ENCODE measurements at regions not wholly inside any gene's neighbourhood (a gene's known extent, or its start where the extent isn't known, plus 50 kb on each side); places are given as distances from the start of the nearest gene placed in this dataset.

- no peak for TF ChIP-seq POLR2A (IDR thresholded peaks at IDR 0.05)
- TF ChIP-seq POLR2AphosphoS5 (IDR thresholded peaks at IDR 0.05): no peak
- no peak for TF ChIP-seq CTCF (IDR thresholded peaks at IDR 0.05)
- TF ChIP-seq EP300 (IDR thresholded peaks at IDR 0.05): no peak
- no peak for ATAC-seq
- H3K9me3 ChIP-seq: peaks cover 0 to 12% (median 0%) of the 10 kb centered on the region in 3 donors
- no peaks in the 10 kb centered on the region for H3K4me1 ChIP-seq
- H3K36me3 ChIP-seq: no peaks in the 10 kb centered on the region
- H3K4me3 ChIP-seq: no peak overlapping the region
- no peak overlapping the region for H3K27ac ChIP-seq
- no peaks in the 10 kb centered on the region for H3K27me3 ChIP-seq
These were observed 329.7 kb upstream of the ATP2B1 start for GRCh38 chr12:90038289-90038688.

DNA sequence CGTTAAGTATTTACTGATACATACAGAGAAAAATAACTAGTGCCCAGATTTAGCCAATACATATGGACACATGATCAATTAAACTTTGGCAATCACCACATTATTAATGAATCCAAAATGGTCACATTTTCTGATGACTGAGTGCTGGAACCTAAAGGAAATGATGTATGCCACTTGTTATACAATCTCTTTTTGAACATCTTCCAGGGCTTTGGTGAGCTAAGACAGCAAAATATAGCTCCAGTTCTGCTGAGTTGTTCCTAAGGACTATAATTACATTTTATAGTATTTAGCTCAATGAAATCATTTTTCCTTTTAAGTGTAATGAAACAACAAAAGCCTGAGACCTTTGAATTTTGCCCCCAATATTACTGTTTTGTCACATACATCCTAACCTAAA lies 329.1 kb upstream of the ATP2B1 start:
- Histone ChIP-seq H3K27me3 (no peaks in the 10 kb centered on the region), H3K4me3 (no peak overlapping the region), H3K27ac (no peak overlapping the region), H3K4me1 (no peaks in the 10 kb centered on the region), H3K36me3 (no peaks in the 10 kb centered on the region), H3K9me3 (peaks cover 0 to 12% (median 0%) of the 10 kb centered on the region in 3 donors)
- no peak for ATAC-seq
- TF ChIP-seq EP300 (IDR thresholded peaks at IDR 0.05): no peak
- 23 to 38% methylated on average over 1 of the region's 1 CpG for WGBS, 2 donors (ENCODE audit: low coverage in 1 of 2)

GRCh38 chr12:90036637-90037036 lies 328.0 kb upstream of the ATP2B1 start:
- H3K4me1 ChIP-seq: no peaks in the 10 kb centered on the region
- WGBS, 2 donors (ENCODE audit: low coverage in 1 of 2): 47 to 56% methylated on average over 2 of the region's 2 CpGs
- no peak for ATAC-seq
- no peaks in the 10 kb centered on the region for H3K36me3 ChIP-seq
- H3K9me3 ChIP-seq: peaks cover 0 to 12% (median 0%) of the 10 kb centered on the region in 3 donors
- no peak overlapping the region for H3K27ac ChIP-seq
- no peak overlapping the region for H3K4me3 ChIP-seq
- TF ChIP-seq POLR2AphosphoS5 (IDR thresholded peaks at IDR 0.05): no peak
- no peak for TF ChIP-seq POLR2A (IDR thresholded peaks at IDR 0.05)
- TF ChIP-seq EP300 (IDR thresholded peaks at IDR 0.05): no peak
- TF ChIP-seq CTCF (IDR thresholded peaks at IDR 0.05): no peak
- H3K27me3 ChIP-seq: no peaks in the 10 kb centered on the region

GRCh38 chr12:90030726-90031125 lies 322.1 kb upstream of the ATP2B1 start:
- Histone ChIP-seq H3K4me1 (no peaks in the 10 kb centered on the region), H3K27me3 (no peaks in the 10 kb centered on the region), H3K9me3 (peaks cover 0 to 2% (median 0%) of the 10 kb centered on the region in 3 donors), H3K36me3 (no peaks in the 10 kb centered on the region), H3K27ac (no peak overlapping the region), H3K4me3 (no peak overlapping the region)
- TF ChIP-seq CTCF (IDR thresholded peaks at IDR 0.05) (no peak), POLR2A (IDR thresholded peaks at IDR 0.05) (no peak)
- no peak for ATAC-seq

- 20 to 69% methylated on average over 1 to 2 of the region's 2 CpGs for WGBS, 2 donors (ENCODE audit: low coverage in 1 of 2)
- H3K4me1 ChIP-seq: no peaks in the 10 kb centered on the region
- no peaks in the 10 kb centered on the region for H3K36me3 ChIP-seq
- no peaks in the 10 kb centered on the region for H3K27me3 ChIP-seq
- H3K4me3 ChIP-seq: no peak overlapping the region
- no peak overlapping the region for H3K27ac ChIP-seq
- no peak for TF ChIP-seq EP300 (IDR thresholded peaks at IDR 0.05)
- TF ChIP-seq CTCF (IDR thresholded peaks at IDR 0.05): no peak
- TF ChIP-seq POLR2AphosphoS5 (IDR thresholded peaks at IDR 0.05): no peak
- TF ChIP-seq POLR2A (IDR thresholded peaks at IDR 0.05): no peak
- no peak for ATAC-seq
- H3K9me3 ChIP-seq: no peaks in the 10 kb centered on the region
These were observed 320.7 kb upstream of the ATP2B1 start for GRCh38 chr12:90029317-90029716.

DNA sequence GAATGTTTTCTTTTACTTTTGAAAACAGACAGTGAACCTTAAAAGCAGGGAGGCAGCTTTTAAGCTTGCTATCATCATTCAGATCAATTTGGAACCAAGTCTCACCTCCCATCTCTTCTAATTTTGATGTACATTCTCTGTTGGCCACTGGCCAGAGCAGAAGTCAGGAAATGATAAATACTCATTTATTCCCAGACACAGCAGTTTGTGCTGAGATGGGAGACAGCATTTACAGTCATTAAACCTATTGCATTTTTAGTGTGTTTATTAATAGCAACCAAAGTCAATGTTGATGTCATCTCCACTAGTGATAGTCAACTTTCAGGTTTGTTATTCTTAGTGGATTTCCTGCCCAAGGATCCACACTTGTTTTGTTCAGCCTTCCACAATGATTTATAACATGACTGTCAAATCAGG lies 320.0 kb upstream of the ATP2B1 start:
- no peak overlapping the region for H3K27ac ChIP-seq
- no peaks in the 10 kb centered on the region for H3K27me3 ChIP-seq
- no peaks in the 10 kb centered on the region for H3K9me3 ChIP-seq
- no peak overlapping the region for H3K4me3 ChIP-seq
- no peaks in the 10 kb centered on the region for H3K4me1 ChIP-seq
- ATAC-seq: no peak
- no peak for TF ChIP-seq POLR2AphosphoS5 (IDR thresholded peaks at IDR 0.05)
- no peak for TF ChIP-seq EP300 (IDR thresholded peaks at IDR 0.05)
- TF ChIP-seq CTCF (IDR thresholded peaks at IDR 0.05): no peak
- TF ChIP-seq POLR2A (IDR thresholded peaks at IDR 0.05): no peak
- H3K36me3 ChIP-seq: no peaks in the 10 kb centered on the region

All from gastroesophageal sphincter (tissue), 4 donors.